GM19395 (cell line): ENCODE measurements at regions not wholly inside any gene's neighbourhood (a gene's known extent, or its start where the extent isn't known, plus 50 kb on each side); places are given as distances from the start of the nearest gene placed in this dataset.

Experiments used
- ATAC-seq: cut with Tn5 transposase; IDR thresholded peaks from one replicate; pipeline ENCODE4 v1.9.1; 2021; ENCODE audit warnings: mild to moderate bottlenecking, moderate library complexity; ENCODE audit not compliant: unreplicated experiment

DNA sequence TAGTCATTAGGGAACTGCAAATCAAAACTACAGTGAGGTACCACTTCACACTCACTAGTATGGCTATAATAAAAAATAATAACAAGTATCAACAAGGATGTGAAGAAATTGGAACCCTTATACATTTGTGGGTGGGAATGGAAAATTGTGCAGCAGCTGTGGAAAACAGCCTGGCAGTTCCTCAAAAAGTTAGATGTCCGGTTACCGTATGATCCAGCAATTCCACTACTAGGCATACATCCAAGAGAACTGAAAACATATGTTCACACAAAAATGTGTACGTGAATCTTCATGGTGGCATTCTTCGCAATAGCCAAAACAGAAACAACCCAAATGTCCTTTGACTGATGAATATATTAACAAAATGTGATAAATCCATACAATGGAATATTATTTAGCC lies 187.9 kb upstream of the LYSMD4 start:
- ATAC-seq = no peak

DNA sequence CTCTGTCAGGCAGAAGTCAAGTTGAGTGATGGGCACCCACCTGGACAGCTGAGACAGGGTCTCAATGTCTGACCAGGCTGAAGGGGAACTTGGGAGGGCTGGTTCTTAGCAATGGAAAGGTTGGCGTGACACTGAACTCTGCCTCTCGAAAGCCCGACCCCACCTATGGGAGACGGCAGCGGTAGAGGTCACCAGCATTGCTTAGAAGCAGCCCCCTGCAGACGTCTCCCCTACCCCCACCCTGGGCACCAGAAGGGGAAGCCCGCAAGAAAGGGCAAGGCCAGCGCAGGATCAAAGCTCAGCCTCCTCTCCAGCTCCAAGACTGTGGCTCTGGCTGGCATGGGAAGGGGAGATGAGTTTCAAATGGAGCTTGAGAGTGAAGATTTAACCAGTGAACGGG lies 184.8 kb upstream of the LYSMD4 start:
- ATAC-seq = no peak

DNA sequence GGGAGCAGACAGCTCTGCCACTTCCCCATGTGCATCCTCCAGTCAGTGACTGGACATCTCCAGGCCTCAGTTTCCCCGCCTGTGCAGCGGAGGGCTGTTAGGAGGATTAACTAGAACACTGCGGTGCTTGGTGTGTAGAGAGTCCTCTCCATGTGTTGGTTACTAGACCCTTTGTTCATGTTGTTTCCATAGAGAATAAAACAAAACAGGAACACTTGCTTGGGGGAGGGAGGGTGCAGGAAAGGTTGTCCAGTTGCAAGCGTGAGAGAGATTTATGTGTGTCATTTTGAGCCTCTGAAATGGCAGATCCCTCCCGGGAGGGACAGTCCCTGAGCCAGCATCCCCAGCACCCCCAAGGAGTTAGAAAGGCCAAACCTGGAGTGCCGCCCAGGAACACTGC lies 184.0 kb upstream of the LYSMD4 start:
- no peak for ATAC-seq

DNA sequence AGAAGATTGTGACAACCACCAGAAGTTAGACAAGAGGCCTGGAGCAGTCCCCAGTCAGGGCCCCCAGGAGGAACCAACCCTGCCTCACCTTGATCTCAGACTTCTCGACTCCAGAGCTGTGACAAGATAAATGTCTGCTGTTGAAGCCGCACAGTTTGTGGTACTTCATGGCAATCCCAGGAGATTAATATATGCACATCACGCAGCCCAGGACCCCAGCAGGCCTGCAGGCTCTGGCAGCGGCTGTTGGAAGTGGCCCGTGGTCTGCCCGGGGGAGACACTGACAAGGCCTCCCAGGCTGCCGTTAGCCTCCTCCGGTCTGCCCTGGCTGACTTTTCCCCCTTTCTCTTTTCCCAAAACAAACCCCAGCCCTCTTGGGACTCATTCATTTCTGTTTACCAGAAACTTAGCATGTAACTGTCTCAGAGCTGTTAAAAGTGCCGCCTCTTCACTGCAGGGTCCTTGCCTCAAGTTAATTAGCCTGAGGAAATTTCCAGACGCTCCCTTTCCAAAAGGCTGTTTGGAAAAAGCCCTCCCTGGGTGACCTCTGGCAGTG lies 183.5 kb upstream of the LYSMD4 start:
- no peak for ATAC-seq

DNA sequence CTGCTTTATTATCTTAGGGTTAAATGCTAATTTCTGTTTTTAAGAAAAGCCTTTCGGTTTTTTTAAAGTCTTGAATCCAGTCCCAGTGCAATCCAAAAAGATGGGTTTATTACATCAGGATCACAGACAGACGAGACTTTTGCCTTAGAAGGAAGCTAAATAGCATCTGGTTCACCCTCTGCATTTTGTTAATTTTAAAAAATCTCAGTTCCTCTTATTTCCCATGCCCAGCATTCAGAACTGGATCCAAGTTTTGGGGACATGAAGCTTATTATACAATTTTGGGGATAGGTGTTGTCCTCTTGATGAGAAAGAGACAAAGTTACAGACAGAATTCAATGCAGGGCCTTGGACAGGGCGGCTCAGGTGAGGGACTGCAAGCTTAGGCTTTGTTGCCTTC lies 181.5 kb upstream of the LYSMD4 start:
- ATAC-seq = no peak

DNA sequence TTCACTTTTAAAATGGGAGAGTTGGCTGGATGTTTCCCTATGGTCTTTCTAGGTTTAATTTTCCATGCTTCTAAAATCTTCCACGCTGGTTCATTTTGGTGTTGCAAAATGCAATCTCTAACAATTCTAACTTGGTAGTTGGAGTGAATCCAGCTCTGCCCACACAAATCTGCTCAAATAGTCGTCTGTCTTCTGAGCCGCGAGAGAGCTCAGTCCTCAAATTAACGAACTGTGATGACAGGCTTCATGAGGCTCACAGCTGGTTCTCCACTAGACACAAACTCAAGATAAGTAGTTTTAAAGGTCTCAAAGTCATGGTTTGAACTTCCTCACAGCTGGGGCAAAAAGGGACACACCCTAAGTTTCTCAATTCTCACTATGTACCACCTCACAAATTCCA lies 178.6 kb upstream of the LYSMD4 start:
- no peak for ATAC-seq

DNA sequence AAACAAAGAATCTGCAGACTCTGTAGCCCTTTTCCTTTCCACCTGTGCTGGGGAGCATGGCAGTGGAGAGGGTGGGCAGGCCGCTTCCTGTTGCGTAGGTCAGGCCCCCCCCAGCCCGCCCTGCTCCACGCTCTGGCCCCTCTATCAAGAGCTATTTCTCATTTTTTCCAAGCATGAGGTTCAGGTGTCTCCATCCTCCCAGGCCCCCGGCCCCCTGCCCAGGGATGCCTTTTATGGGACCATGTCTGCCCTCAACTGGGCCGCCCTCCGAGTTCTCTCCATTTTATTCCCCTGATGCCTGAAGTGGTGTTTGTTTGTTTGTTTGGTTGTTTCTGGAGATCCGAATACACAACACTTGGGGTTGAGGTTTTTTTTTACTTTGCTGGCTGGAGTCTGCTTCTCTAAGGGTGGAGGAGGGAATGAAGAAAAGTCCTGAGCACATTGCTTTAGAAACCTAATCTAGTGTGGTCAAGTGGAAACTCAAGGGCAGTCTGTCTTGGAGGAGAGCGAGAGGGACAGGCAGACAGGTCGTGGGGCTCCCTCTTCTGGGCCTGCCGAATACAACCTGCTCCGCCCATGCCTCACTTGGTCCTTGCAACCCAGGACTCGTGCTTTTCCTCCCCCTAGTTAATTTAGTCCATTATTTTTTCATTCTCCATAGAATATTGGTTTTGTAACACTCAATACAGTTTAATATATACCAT lies 176.5 kb upstream of the LYSMD4 start:
- no peak for ATAC-seq

DNA sequence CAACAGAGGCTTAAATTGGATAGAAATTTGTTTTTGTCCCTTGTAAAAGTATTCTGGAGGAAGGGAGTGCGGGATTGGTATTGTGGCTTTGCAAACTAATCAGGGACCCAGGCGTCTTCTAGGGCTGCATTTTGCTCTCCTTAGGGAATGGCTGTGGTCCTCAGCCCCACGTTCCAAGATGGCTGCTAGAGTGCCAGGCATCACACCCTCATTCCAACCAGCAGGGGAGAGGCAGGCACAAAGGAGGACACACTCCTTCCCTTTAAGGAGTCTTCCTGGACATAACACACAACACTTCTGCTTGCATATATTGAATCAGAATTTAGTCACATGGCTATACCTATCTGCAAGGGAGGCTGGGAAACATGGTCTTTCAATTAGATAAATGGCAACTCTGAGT lies 174.5 kb upstream of the LYSMD4 start:
- ATAC-seq = no peak

DNA sequence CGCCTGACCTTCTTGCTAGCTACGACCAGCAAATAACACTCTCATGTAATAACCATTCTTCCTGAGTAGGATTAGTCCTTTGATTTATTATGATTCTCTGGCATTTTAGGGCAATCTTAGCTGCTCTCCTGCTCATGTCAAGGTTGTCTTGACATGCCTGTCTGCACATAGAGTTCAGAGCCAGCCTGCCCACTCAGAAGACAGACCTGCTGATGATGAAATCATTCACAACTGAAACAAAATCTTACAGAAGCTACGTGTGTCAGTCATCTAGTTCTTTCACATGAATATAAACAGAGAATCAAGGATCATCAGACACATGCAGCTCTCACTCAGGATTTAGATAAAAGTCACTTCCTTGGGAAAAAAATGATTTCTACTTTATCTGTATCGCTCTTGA lies 173.6 kb upstream of the LYSMD4 start:
- ATAC-seq = no peak

DNA sequence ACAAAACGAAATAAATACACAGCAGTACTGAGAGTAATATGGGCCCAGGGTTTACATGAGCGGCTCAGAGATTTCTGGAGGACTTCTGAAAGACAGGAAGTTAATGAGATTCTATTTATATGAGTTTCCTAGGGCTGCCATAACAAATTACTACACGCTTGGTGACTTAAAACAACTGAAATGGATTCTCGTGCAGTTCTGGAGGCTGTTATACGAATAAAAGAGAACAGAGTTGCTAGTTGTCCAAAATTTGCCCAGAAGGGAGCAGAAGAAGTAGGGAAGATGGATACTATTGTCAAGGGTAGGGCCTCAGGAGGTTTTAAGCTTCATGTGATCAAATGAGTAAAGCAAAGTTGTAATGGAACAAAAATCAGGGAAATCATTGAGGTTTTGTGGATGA lies 173.1 kb upstream of the LYSMD4 start:
- no peak for ATAC-seq

DNA sequence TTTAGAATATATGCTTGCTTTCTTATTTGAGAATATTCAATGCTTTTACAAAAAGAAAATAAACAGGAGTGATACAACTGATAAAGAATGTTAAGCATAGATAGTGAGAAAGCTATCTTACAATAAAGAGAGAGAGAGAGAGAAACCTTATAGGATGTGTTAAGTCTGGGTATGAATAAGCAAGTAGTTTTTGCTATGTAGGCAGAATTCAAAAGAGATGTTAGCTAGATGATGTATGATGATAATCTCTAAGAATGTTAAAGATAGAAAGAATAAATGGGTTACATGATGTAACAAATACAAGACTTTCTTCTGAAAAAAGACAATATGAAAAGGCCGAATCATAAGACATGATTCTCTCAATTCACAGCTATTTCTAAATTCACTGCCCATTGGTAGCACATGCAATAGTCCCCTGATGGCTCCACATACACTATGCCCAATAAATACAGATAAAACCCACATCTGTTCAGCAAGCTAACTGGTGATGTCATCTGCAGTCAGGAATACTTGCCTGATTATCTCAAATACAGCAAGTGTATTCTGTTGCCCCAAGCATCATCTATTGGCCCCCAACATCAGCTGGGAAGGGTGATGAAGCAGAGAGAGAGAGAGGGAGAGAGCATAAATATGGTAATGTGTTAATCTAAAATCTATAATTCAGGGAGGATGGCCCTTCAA lies 169.2 kb upstream of the LYSMD4 start:
- ATAC-seq = no peak

DNA sequence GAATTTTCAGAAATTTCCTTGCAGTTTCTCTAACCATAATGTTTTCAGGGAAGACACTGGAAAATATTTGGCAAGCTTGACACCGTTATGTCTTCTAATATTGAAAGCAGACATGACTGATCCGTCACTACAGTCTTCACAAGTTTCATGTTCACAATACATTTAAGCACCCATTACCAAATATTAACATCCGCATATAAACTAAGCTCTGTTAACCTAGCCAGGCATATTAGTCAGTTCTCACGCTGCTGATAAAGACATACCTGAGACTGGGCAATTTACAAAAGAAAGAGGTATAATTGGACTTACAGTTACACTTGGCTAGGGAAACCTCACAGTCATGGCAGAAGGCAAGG lies 162.7 kb upstream of the LYSMD4 start:
- no peak for ATAC-seq

DNA sequence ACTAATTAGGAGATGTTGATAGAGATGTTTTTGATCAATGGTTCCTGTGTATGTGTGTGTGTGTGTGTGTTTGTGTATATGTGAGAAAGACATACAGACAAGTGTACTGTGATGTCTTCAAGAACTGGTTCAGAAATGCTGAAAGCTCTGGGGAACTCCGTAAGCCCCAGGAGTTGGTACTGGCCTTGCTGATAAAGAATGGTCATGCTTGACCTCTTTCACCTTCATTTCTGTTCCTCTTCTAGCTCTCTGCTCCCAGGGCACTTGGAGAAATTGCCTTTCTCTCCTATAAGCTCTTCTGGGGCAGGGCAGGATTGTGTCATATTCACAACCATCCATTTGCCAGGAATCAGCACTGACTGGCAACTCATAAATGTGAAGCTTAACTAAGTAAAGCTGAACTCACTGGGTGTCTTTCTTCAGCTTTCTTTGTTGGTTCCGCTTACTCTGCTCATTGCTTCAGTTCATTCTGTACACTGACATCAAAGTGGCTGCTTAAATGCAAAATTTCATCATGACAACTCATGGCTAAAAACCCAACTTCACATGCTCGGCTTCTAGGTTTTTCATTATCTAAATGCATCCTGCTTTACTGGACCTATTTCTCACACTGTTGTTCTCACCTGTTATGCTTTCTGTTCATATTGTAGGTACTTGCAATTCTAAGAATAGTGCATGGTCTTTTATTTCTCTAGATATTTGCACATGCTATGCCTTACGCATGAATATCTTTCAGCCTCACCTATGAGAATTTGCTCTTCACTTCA lies 162.1 kb upstream of the LYSMD4 start:
- ATAC-seq = peak; percentile 74

DNA sequence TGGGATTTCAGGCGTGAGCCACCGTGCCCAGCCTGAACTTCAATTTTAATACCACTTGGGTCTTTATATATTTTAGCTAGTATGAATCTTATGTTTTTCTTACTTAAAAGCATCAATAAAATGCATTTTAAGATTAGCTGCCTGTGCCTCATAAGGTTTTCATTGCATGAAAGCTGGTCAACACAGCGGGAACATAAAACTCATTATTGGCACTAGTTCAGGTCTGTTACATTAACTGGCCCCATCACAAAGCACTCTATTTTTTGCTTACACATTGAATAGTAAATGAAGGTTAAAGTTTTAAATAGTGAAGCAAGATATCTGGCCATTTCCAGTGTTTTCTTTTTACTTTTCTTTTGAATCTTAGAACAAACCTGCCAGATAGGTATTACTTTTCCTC lies 145.6 kb upstream of the LYSMD4 start:
- no peak for ATAC-seq

DNA sequence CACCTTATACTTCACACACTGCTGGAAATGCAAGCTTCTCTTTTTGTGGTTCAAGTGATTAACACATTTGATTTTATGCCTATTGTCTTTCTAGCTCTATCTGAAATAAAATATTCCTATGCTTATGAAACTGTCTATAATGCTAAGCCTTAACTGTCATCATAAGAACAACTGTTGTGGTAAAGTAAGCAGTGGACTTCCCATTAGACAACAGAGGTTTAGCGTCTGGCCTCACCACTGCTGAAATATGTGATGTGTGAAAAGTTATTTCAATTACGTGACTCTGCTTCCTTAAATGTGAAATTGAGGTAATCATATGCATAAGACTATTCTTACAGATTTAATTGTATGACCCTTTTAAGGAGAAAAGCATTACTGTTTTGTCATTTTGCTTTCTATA lies 140.2 kb upstream of the LYSMD4 start:
- no peak for ATAC-seq

DNA sequence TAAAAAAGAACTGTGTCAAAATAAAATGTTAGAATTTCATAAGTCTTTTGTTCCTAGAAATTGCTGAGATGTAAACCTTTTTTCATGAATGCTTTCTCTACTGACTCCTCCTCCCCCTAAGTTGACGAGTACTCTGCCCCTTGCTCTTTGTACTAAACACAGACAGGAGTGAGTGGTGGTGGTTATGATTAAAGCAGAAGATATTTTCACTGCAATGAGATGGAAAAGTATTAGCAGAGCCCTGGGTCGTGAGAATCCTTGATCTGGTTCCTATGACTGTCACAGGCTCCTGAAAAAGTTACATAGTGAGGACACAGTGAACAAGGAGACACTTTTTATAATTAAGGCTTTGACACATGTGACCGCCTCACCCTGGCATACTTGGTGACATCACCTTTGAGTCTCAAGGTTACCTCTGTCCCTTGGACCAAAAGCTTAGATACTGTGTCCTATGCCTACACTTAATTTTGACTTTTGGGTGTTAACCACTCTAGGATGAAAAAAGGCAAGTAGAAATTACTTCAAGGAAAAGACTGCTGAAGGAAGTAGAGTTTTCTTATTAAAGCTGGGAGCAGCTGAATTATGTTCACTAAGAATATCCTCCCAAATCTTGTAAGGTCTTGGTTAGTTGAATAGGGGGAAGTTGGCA lies 130.4 kb upstream of the LYSMD4 start:
- ATAC-seq = no peak

DNA sequence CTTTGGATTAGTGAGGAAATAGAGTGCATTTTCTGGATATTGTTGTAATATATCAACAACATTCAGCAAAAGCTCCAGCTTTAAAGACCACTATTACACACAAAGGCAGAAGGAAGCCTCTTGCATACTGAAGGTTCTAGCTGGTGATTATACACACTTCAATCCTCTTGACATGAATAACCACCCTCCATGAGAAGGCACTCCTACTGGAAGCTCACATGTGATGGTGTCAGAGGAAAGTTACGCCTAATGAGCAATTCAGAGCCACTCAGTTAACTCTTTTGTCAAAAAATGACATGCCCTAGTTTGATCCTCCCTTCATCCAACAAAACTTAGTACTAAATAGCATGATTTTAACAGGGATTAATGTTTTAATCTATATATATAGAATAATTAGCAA lies 124.6 kb upstream of the LYSMD4 start:
- ATAC-seq = no peak

DNA sequence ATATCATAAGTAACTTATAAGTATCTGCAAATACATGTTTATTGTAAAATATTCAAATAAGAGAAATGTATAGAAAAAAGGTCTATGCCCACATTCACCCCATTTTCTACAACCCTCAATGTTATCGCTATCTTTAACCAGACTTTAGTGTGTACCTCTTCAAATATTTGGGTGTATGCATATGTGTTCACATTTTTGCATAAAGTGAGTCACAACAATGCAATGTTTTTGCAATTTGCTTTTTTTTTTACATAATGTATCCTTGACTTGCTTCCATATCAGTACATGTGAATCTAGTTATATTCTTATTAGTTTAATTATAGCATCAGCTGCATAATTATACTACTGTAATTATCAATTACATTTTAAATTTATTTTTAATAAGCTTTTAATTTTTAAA lies 117.3 kb upstream of the LYSMD4 start:
- no peak for ATAC-seq

DNA sequence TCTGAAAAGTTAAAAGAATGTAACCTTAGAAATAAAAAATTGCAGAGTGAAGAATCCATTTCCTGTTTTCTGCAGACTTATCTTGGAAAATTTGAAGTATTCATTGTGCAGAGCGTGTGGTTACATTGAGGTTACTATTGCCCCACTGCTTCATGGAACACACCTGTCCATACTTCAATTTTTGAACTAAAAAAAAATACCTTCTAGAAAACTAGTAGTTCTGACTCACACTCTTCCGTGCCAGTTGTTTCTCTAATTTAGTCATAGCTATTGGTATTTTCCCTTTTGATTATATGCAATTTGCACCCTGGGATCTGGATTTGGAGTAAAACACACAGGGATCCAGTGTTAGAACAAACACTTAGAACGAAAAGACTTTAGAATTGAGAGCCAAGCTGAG lies 111.8 kb upstream of the LYSMD4 start:
- ATAC-seq = peak; percentile 81

DNA sequence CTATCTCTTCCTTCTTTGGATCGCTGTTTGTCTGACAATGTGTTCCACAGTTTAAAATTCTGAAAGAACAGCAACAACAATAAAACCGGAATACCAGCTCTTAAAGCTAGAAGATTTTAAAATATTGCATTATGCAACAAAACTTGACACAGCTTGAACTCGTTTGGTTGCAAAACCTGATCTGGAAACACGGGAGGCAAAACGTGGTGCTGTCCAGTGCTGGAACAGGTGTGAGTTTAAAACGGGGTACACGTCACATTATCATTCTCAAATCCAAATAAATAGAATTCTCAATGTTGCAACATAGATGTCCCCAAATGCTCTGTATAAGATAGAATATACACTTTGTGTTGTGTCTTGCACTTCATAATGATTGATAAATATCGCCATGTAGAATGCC lies 110.9 kb upstream of the LYSMD4 start:
- no peak for ATAC-seq

DNA sequence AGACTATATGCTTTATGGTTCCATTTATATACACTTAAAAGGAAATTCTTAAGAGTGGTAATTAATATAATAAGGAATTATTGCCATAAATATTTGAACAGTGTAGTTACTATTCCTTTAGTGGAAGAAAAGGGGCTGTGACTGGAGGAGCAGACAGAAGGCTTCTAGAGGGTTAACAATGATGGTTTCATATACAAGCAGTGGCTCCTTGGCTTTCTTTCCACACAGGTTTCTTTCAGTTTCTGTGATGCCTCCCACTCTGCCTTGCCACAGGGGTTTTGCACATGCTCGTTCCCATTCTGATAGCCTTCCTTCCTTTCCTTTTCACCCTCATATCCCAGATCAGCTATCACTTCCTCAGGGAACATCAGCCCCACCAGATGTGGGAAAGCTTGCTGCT lies 108.8 kb upstream of the LYSMD4 start:
- peak; percentile 56 for ATAC-seq
